Type B pancreatic cell (in vitro differentiated cells): ENCODE measurements at regions not wholly inside any gene's neighbourhood (a gene's known extent, or its start where the extent isn't known, plus 50 kb on each side); places are given as distances from the start of the nearest gene placed in this dataset.
A peak's percentile ranks its signal among the peaks of the same experiment; 100 is the strongest.

Experiments used
- DNase-seq: peaks from one replicate; pipeline ENCODE4 v3.0.0; 2021; ENCODE audit warnings: mixed read lengths; ENCODE audit not compliant: unreplicated experiment; ENCODE audit errors: extremely low spot score
- H3K27ac Mint-ChIP-seq: 2 replicates; pipeline ENCODE4 v1.8.0; 2021; ENCODE audit warnings: mild to moderate bottlenecking, mixed read lengths
- H3K27me3 Mint-ChIP-seq: 2 replicates; pipeline ENCODE4 v1.8.0; 2021; ENCODE audit warnings: mixed read lengths
- H3K36me3 Mint-ChIP-seq: 2 replicates; pipeline ENCODE4 v1.8.0; 2021; ENCODE audit warnings: mixed read lengths
- H3K4me1 Mint-ChIP-seq: one replicate; pipeline ENCODE4 v1.8.0; 2021; ENCODE audit warnings: mixed read lengths; ENCODE audit not compliant: unreplicated experiment
- H3K4me3 Mint-ChIP-seq: 2 replicates; pipeline ENCODE4 v1.8.0; 2021; ENCODE audit warnings: mild to moderate bottlenecking, mixed read lengths
- H3K9me3 Mint-ChIP-seq: 2 replicates; pipeline ENCODE4 v1.8.0; 2021; ENCODE audit warnings: mixed read lengths
- CTCF ChIP-seq: fragments of 200-600 bp; sonication (generic); conservative IDR thresholded peaks from 2 replicates; pipeline ENCODE4 v1.5.0; 2021; ENCODE audit warnings: antibody characterized with exemption, mild to moderate bottlenecking

GRCh38 chr14:50041980-50042379 lies 74.4 kb downstream of the VCPKMT start:
- Mint-ChIP-seq H3K27ac (no peak overlapping the region), H3K36me3 (peaks cover 7% of the 10 kb centered on the region), H3K9me3 (peaks cover 13% of the 10 kb centered on the region), H3K27me3 (no peaks in the 10 kb centered on the region), H3K4me1 (peaks cover 27% of the 10 kb centered on the region), H3K4me3 (no peak overlapping the region)
- no peak for TF ChIP-seq CTCF
- no peak for DNase-seq

GRCh38 chr14:50044042-50044651 lies 72.2 kb downstream of the VCPKMT start:
- H3K9me3 Mint-ChIP-seq, result peaks cover 1% of the 10 kb centered on the region
- H3K27me3 Mint-ChIP-seq, result no peaks in the 10 kb centered on the region
- TF ChIP-seq CTCF, result no peak
- no peaks in the 10 kb centered on the region for H3K36me3 Mint-ChIP-seq
- no peak for DNase-seq
- H3K4me3 Mint-ChIP-seq, result no peak overlapping the region
- H3K4me1 Mint-ChIP-seq, result peaks cover 25% of the 10 kb centered on the region
- H3K27ac Mint-ChIP-seq, result no peak overlapping the region

- Mint-ChIP-seq H3K4me3 (no peak overlapping the region), H3K27ac (no peak overlapping the region), H3K9me3 (peaks cover under 1% of the 10 kb centered on the region), H3K27me3 (no peaks in the 10 kb centered on the region), H3K4me1 (peaks cover 25% of the 10 kb centered on the region), H3K36me3 (no peaks in the 10 kb centered on the region)
- no peak for DNase-seq
- TF ChIP-seq CTCF, result no peak
Measured at GRCh38 chr14:50045039-50045711, 71.2 kb downstream of the VCPKMT start.

GRCh38 chr14:50045837-50046236 lies 70.5 kb downstream of the VCPKMT start:
- DNase-seq, result no peak
- Mint-ChIP-seq H3K27me3 (no peaks in the 10 kb centered on the region), H3K9me3 (peaks cover 4% of the 10 kb centered on the region), H3K27ac (no peak overlapping the region), H3K4me1 (peaks cover 20% of the 10 kb centered on the region), H3K36me3 (no peaks in the 10 kb centered on the region), H3K4me3 (no peak overlapping the region)
- no peak for TF ChIP-seq CTCF

GRCh38 chr14:50047274-50047676 lies 69.1 kb downstream of the VCPKMT start:
- Mint-ChIP-seq H3K36me3 (no peaks in the 10 kb centered on the region), H3K4me1 (peaks cover 20% of the 10 kb centered on the region), H3K27ac (peak overlapping the region; percentile 21), H3K9me3 (peaks cover 4% of the 10 kb centered on the region), H3K4me3 (no peak overlapping the region), H3K27me3 (no peaks in the 10 kb centered on the region)
- DNase-seq, result no peak
- no peak for TF ChIP-seq CTCF
